Glomerular visceral epithelial cell (primary cell): ENCODE measurements at regions not wholly inside any gene's neighbourhood (a gene's known extent, or its start where the extent isn't known, plus 50 kb on each side); places are given as distances from the start of the nearest gene placed in this dataset.
A peak's percentile ranks its signal among the peaks of the same experiment; 100 is the strongest.
"Not testable (repeated sequence)": the region's sequence is repeated elsewhere in the genome, so short reads cannot be mapped to it uniquely, and the experiment has no call there.

Experiments
- DNase-seq: peaks from one replicate; pipeline ENCODE4 v3.0.0-alpha.2; 2016; ENCODE audit errors: extremely low spot score

DNA sequence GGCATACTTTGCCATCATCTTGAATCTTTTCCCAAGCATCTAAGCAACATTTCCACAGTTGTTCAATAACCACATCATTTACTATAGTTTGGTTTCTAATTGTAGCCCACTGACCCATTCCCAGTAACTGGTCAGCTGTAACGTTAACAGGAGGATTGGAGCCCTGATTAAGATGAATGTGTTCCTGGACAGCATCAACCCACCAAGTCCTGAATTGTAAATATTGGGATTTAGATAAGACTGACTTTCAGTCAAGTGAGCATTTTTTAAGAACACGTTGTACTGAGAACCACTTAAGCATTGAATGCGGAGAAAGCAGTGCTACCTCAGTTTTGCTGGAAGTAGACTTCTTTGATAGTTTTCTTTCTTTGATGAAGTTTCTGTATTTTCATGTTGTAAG, 53.3 kb upstream of the ARL4D start:
- DNase-seq = not testable (repeated sequence)

DNA sequence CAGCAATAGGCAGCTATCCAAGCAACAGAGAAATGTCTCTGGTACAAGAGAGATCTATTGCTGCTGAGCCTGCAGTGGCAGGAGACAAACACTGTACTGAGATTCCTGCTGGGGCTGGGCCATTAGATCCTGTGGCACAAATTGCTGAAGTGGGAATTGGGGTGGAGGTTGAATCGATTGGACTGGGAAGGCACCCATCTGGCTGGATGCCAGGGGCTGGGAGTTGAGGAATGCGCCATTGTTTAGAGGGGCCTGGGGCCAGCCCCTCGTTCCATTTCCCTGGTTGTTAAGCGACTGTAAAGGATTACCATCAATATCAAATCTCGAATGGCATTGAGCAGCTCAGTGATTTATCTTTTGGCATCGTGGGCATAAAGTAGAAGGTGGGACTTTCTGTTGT, 54.1 kb upstream of the ARL4D start:
- no peak for DNase-seq

DNA sequence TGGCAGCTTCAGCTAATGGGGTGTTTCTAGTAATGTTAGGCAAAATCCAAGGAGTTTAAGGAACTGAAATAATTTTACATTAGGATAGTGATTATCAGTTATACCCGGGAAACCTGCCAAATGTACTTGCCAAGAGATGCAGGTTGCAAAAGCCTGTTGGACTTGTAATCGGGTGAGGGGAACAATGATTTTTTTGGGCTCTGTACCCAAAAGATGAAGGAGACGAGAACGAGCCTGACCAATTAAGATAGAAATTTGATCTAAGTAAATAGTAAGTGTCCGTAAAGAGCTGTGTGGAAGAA, 56.3 kb upstream of the ARL4D start:
- no peak for DNase-seq

DNA sequence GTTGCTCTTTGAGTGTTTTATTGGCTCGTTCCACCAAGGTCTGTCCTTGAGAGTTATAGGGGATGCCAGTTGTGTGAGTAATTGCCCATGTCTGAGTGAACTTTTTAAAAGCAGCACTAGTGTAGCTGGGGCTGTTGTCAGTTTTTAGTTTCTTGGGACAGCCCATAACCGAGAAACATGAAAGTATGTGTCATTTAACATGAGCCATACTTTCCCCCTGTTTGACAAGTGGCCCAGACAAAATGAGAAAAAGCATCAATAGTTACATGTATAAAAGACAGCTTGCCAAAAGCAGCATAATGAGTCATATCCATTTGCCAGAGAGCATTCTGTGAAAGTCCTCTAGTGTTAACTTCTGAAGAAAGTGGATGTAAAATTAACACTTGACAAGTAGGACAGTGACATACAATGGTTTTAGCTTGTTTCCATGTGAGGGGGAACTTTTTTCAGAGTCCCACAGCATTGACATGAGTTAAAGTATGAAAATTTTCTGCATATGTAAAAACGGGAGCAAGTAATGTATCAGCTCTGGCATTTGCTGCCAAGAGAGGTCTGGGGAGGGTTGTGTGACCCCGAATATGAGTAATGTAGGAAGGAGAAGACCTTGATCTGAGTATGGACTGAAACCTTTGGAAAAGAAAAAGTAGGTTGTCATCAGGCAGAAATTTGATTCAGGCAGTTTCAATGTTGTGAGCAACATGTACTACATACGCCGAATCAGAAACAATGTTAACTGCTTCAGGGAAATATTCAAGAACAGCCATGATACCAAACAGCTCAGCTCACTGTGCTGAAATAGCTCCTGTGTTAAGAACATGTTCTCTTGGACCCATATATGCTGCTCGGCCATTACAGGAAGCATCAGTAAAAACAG, 56.8 kb upstream of the ARL4D start:
- peak; percentile 39 for DNase-seq

DNA sequence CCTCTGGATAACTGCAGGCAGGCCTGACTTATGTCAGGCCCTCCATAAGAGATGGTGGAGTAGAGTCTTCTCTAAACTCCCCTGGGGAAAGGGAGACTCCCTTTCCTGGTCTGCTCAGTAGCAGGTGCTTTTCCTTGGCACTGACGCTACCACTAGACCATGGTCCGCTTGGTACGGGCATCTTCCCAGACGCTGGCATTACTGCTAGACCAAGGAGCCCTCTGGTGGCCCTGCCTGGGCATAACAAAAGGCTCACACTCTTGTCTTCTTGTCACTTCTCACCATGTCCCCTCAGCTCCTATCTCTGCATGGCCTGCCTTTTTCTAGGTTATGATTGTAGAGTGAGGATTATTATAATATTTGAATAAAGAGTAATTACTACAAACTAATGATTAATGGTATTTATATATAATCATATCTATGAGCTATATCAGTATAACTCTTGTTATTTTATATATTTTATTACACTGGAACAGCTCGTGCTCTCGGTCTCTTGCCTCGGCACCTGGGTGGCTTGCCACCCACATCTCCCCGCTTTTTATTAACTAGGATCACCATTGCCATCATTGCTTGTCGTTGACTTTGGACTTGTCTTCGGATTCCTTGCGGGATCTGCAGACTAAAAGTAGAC, 59.8 kb upstream of the ARL4D start:
- peak; percentile 73 for DNase-seq

DNA sequence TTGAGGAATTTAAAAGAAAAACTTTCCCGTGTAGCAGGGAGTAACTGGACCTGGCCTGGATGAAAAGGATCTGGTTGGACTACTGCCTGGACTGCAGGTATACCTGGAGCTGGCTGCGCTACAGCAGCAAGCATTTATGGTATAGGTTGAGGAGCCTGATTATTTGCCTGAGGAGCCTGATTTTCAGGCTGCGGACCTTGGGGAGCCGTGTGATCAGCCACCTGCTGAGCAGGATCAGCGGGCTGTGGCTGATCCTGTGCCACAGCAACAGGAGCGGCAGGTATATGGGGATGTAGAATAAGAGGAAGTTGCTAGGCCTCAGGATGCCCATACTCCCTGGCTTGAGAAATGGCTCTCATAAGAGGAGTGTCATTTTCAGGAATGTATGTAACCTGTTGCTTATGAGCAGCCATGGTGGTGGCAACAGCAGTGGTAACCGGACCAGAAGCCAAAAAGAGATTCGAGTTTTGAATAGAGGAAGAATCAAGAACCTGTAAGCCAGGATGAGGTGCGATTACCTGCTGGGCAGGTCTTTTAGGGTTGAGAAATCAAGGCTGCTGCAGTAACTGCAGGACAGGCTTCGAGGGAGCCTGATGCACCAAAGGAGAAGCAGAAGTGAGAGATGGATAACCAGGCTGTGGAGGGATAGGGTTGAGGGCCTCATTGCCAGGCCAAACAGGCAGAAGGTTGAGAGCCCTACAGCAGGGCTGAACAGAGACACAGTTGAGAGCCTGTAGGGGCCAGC, 60.9 kb upstream of the ARL4D start:
- no peak for DNase-seq

DNA sequence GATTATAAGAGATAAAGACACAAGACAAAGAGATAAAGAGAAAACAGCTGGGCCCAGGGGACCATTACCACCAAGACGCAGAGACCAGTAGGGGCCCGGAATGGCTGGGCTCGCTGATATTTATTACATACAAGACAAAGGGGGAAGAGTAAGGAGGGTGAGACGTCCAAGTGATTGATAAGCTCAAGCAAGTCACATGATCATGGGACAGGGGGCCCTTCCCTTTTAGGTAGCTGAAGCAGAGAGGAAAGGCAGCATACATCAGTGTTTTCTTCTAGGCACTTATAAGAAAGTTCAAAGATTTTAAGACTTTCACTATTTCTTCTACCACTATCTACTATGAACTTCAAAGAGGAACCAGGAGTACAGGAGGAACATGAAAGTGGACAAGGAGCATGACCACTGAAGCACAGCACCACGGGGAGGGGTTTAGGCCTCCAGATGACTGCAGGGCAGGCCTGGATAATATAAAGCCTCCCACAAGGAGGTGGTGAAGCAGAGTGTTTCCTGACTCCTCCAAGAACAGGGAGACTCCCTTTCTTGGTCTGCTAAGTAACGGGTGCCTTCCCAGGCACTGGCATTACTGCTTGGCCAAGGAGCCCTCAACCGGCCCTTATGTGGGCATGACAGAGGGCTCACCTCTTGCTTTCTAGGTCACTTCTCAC, 63.9 kb upstream of the ARL4D start:
- DNase-seq = no peak

DNA sequence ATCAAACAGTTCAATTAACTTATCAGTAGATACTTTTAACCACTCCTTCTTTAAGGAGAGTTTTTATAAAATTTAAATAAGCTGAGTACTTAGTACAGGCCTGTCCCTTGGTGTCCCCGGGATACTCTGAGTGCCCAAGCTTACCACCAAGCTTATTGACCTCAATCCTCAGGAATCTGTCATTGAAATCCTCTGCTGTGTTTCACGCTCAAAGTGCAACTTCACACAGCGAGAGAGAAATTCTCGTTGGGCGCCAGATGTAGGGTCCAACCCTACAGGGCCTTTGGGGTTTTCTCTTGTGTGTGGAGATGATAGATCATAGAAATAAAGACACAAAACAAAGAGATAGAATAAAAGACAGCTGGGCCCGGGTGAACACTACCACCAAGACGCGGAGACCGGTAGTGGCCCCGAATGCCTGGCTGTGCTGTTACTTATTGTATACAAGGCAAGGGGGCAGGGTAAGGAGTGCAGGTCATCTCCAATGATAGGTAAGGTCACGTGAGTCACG, 65.3 kb upstream of the ARL4D start:
- no peak for DNase-seq

DNA sequence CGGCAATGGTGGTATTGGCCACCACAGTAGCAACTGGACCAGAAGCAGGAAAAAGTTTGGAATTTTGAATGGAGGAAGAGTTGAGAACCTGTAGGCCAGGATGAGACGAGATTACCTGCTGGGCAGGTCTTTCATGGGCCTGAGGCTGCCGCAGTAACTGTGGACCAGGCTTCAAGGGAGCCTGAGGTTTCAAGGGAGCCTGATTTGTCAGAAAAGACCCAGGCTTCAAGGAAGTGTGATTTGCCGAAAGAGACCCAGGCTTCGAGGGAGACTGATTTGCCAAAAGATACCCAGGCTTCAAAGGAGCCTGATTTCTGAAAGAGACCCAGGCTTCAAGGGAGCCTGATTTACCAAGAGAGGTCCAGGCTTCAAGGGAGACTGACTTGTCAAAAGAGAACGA, 66.6 kb upstream of the ARL4D start:
- DNase-seq = no peak

DNA sequence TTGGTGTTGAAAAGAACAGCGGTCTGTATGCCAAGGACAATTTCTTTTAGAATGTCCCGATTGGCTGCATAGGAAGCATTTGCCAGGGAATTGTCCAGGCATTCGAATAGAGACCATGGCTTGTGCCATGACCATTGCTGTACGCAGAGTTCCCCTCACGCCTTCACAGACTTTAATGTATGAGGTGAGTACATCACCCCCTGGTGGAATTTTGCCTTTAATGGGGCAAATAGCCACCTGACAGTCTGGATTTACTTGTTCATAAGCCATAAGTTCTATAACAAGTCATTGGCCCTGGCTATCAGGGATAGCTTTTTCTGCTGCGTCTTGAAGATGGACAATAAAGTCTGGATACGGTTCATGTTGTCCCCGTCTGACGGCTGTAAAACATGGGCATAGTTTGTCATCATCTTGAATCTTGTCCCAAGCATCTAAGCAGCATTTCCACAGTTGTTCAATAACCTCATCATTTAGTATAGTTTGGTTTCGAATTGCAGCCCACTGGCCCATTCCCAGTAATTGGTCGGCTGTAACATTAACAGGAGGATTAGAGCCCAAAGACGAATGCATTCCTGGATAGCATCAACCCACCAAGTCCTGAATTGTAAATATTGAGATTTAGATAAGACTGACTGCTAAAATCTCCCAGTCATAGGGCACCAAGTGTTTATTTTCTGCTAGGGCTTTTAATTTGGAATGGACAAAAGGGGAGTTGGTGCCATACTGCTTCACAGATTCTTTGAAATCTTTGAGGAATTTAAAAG, 67.7 kb upstream of the ARL4D start:
- DNase-seq = no peak

DNA sequence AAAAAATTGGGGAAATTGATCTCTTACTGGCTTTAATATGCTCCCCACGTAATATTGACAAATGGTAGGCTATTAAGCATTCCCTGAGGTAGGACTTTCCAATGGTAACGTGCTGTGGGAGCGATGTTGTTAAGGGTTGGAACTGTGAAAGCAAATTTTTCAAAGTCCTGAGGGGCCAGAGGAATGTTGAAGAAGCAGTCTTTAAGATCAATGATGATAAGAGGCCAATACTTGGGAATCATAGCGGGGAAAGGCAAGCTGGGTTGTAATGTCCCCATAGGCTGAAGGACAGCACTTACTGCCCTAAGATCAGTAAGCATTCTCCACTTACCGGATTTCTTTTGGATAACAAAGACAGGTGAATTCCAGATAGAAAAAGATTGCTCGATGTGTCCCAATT, 69.6 kb upstream of the ARL4D start:
- no peak for DNase-seq

DNA sequence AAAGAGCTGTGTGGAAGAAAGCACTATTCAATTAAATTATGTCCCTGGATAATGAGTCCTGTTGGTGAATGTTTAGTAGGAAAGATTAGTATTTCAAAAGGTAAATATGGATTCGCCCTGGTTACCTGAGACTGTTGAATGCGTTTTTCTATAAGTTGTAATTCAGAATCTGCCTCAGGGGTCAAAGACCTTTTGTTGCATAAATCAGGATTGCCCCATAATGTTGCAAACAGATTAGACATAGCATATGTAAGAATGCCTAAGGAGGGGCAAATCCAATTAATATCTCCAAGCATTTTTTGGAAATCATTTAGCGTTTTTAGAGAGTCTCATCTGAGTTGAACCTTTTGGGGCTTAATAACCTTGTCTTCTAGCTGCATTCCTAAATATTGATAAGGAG, 70.1 kb upstream of the ARL4D start:
- DNase-seq = no peak

DNA sequence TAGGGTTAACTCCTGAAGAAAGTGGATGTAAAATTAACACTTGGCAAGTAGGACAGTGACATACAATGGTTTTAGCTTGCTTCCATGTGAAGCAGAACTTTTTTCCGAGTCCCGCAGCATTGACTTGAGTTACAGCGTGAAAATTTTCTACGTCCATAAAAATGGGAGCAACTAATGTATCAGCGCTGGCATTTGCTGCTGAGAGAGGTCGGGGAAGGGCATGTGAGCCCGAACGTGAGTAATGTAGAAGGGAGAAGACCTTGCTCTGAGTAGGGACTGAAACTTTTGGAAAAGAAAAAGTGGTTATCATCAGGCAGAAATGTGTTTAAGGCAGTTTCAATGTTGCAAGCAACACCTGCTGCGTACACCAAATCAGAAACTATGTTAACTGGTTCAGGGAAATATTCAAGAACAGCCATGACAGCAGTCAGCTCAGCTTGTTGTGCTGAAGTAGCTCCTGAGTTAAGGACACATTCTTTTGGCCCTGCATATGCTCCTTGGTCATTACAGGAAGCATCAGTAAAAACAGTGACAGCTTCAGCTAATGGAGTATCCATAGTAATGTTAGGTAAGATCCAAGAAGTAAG, 70.9 kb upstream of the ARL4D start:
- DNase-seq = no peak

DNA sequence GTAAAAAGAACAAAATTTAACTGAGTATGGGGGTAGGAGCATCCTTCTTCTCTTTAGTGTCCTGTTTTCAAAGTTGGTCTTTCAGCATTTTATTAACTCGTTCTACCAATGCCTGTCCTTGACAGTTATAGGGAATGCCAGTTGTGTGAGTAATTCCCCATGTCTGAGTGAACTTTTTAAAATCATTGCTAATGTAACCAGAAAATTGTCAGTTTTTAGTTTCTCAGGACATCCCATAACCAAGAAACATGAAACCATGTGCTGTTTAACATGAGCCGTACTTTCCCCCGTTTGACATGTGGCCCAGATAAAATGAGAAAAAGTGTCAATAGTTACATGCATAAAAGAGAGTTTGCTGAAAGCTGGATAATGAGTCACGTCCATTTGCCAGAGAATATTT, 71.4 kb upstream of the ARL4D start:
- no peak for DNase-seq

DNA sequence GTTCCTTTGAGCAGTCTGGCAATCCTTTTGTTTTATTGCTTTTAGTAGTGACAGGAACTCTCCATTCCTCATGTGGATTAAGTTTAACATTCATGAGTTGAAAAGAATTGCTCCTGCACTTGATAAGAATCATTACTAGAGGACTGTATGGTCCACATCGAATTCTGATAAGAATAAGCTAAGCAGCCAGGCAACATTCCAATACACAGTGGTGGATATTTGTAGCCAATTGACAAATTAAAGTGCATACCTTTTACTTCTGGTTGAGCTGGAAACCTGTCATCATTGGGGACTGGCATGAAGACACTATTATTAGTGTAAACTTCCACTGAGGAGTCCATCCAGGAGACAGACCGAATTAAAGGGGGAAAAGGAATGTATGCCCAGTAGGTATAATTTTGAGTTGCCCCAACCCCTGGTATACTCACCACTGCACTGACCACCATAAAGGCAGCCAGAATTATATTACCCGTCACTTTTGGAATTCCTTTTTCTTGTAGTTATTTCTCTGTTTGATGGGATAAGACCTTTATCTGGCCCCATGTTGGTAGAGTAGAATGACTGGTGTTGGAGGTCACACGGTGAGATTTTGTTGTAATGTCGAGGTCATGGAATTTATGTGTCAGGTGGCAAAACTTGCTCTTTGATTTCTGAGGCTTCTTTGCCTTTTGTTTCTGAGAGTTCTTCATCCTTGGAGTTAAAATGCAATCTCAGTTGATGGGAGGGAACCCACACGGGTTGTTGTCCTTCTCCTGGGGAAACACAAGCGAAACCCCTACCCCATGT, 72.1 kb upstream of the ARL4D start:
- DNase-seq = no peak

DNA sequence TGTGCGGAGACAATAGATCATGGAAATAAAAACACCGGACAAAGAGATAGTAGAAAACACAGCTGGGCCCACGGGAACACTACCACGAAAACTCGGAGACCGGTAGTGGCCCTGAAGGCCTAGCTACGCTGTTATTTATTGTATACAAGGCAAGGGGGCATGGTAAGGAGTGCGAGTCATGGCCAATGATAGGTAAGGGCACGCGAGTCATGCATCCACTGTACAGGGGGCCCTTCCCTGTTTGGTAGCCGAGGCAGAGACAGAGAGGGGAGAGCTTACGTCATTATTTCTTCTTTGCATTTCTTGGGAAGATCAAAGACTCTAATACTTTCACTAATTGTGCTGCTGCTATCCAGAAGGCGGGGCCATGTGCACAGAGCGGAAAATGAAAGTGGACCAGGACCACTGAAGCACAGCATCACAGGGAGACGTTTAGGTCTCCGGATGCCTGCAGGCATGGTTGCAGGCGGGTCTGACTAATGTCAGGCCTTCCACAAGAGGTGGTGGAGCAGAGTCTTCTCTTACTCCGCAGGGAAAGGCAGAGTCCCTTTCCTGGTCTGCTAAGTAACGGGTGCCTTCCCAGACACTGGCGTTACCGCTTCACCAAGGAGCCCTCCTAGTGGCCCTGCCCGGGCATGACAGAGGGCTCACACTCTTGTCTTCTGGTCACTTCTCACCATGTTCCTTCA, 74.4 kb upstream of the ARL4D start:
- DNase-seq = peak; percentile 81

DNA sequence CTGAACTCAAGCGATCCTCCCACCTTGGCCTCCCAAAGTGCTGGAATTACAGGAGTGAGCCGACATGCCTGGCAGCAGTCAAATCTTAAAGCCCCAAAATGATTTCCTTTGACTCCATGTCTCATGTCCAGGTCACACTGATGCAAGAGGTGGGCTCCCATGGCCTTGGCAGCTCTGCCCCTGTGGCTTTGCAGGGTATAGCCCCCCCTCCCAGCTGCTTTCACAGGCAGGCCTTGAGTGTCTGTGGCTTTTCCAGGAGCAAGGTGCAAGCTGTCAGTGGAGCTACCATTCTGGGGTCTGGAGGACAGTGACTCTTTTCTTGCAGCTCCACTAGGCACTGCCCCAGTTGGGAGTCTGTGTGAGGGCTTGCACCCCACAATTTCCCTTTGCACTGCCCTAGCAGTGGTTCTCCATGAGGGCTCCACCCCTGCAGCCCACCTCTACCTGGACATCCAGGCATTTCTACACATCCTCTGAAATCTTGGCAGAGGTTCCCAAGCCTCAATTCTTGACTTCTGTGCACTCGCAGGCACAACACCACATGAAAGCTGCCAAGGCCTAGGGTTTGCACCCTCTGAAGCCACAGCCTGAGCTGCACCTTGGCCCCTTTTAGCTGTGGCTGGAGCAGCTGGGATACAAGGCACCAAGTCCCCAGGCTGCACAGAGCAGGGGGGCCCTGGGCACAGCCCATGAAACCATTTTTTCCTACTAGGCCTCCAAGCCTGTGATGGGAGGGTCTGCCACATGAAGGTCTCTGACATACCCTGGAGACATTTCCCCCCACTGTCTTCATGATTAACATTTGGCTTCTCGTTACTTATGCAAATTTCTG, 79.3 kb upstream of the ARL4D start:
- no peak for DNase-seq

DNA sequence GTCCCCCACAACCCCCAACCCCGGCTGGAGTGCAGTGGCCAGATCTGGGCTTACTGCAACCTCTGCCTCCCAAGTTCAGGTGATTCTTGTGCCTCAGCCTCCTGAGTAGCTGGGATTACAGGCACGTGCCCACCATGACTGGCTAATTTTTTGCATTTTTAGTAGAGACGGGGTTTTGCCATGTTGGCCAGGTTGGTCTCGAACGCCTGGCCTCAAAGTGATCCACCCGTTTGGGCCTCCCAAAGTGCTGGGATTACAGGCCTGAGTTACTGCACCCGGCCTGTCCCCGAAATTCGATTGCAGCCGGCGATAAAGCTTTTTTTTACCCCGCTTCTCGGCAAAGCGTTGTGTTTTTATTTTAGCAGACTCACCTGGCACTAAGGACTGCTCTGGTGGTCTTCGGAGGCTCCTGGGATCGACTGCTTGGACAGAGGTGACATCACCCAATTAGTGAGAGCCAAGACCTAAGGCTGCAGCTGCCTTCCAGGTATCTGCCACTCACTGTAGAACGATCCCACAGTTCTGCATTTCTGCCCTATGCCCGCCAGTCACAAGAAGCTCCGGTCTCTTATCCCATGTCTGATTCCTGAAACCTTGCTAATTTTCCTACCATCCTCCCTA, 82.2 kb upstream of the ARL4D start:
- DNase-seq = no peak
